ENCODE measurements at regions not wholly inside any gene's neighbourhood (a gene's known extent, or its start where the extent isn't known, plus 50 kb on each side); places are given as distances from the start of the nearest gene placed in this dataset.
"Not testable (repeated sequence)": the region's sequence is repeated elsewhere in the genome, so short reads cannot be mapped to it uniquely, and the experiment has no call there.

- DNase-seq; H3K36me3 Mint-ChIP-seq (ENCODE audit: low read depth); H3K4me3 Mint-ChIP-seq; H3K4me1 Mint-ChIP-seq (ENCODE audit: low read depth); H3K9me3 Mint-ChIP-seq; H3K27ac Mint-ChIP-seq: not testable (repeated sequence)
- peaks cover 23% of the 10 kb centered on the region for H3K27me3 Mint-ChIP-seq
These were observed 319.3 kb downstream of the SPATA31A6 start for GRCh38 chr9:42502620-42503264.

GRCh38 chr9:42508111-42508510 is 324.7 kb downstream of the SPATA31A6 start:
- not testable (repeated sequence) for DNase-seq; H3K4me1 Mint-ChIP-seq (ENCODE audit: low read depth); H3K36me3 Mint-ChIP-seq (ENCODE audit: low read depth); H3K27ac Mint-ChIP-seq; H3K4me3 Mint-ChIP-seq; H3K9me3 Mint-ChIP-seq
- peaks cover 14% of the 10 kb centered on the region for H3K27me3 Mint-ChIP-seq

- not testable (repeated sequence) for H3K27ac Mint-ChIP-seq; H3K36me3 Mint-ChIP-seq (ENCODE audit: low read depth); H3K4me3 Mint-ChIP-seq; H3K27me3 Mint-ChIP-seq; H3K9me3 Mint-ChIP-seq; DNase-seq; H3K4me1 Mint-ChIP-seq (ENCODE audit: low read depth)
These were observed 330.1 kb downstream of the SPATA31A6 start for GRCh38 chr9:42513535-42513934.

- not testable (repeated sequence) for H3K4me1 Mint-ChIP-seq (ENCODE audit: low read depth); H3K27ac Mint-ChIP-seq; H3K4me3 Mint-ChIP-seq; DNase-seq; H3K9me3 Mint-ChIP-seq; H3K27me3 Mint-ChIP-seq; H3K36me3 Mint-ChIP-seq (ENCODE audit: low read depth)
These were observed 351.0 kb downstream of the SPATA31A6 start for GRCh38 chr9:42534325-42534983.

GRCh38 chr9:42534984-42535325 is 351.5 kb downstream of the SPATA31A6 start:
- peak; percentile 28 for DNase-seq
- H3K4me3 Mint-ChIP-seq; H3K27ac Mint-ChIP-seq; H3K9me3 Mint-ChIP-seq; H3K4me1 Mint-ChIP-seq (ENCODE audit: low read depth); H3K27me3 Mint-ChIP-seq; H3K36me3 Mint-ChIP-seq (ENCODE audit: low read depth): not testable (repeated sequence)

GRCh38 chr9:42550789-42551357 is 367.4 kb downstream of the SPATA31A6 start:
- not testable (repeated sequence) for H3K4me1 Mint-ChIP-seq (ENCODE audit: low read depth); H3K36me3 Mint-ChIP-seq (ENCODE audit: low read depth); H3K27me3 Mint-ChIP-seq; H3K27ac Mint-ChIP-seq; H3K4me3 Mint-ChIP-seq; H3K9me3 Mint-ChIP-seq
- DNase-seq: peak; percentile 51

- H3K27me3 Mint-ChIP-seq; H3K27ac Mint-ChIP-seq; H3K36me3 Mint-ChIP-seq (ENCODE audit: low read depth); H3K4me1 Mint-ChIP-seq (ENCODE audit: low read depth); H3K9me3 Mint-ChIP-seq; H3K4me3 Mint-ChIP-seq; DNase-seq: not testable (repeated sequence)
These were observed 385.1 kb downstream of the SPATA31A6 start for GRCh38 chr9:42568530-42568929.

GRCh38 chr9:42568942-42569556 is 385.6 kb downstream of the SPATA31A6 start:
- H3K27me3 Mint-ChIP-seq; H3K36me3 Mint-ChIP-seq (ENCODE audit: low read depth); H3K9me3 Mint-ChIP-seq; H3K4me1 Mint-ChIP-seq (ENCODE audit: low read depth); H3K27ac Mint-ChIP-seq; H3K4me3 Mint-ChIP-seq: not testable (repeated sequence)
- DNase-seq: peak; percentile 73

GRCh38 chr9:42577851-42578250 is 394.4 kb downstream of the SPATA31A6 start:
- not testable (repeated sequence) for H3K36me3 Mint-ChIP-seq (ENCODE audit: low read depth); DNase-seq; H3K4me3 Mint-ChIP-seq; H3K9me3 Mint-ChIP-seq; H3K27me3 Mint-ChIP-seq; H3K4me1 Mint-ChIP-seq (ENCODE audit: low read depth); H3K27ac Mint-ChIP-seq
